ENCODE measurements at regions not wholly inside any gene's neighbourhood (a gene's known extent, or its start where the extent isn't known, plus 50 kb on each side); places are given as distances from the start of the nearest gene placed in this dataset.

DNA sequence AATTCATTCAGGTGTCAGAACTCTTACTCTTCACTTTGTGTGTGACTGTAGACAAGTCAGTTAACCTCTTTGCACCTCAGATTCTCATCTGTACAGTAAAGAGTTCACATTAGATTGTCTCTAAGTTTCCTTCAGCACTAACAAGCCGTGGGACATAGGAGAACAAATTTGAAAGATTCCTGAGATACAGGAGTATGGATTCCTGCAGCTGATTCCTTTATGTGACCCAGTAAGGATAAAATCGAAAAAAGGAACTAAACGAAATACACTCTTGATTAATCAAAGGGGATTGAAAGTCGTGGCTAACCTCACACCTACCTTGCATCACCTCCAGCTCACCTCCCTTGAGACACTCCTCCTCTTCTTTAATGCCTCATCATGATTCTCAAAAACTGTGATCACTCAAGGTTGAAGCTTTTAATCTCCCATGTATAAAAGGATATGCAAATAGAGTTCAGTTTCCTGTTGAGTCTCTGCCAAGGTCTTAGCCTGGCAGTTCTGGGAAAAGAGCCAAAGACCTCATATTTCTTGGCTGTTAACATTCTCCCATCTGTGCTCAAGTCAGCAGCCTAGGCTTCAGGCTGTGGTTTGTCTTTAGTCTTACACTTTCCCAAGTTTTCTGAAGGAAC lies 156.6 kb downstream of the DAD1 start:
- H3K27ac ChIP-seq (ENCODE audit: extremely low read length, insufficient read depth, low read length), result no peak overlapping the region
- ChIA-PET POLR2A (no interaction called here), CTCF (ENCODE audit: low intra/inter-chr PET ratio, low total read pairs) (interaction anchor here (1.2 to 1.4 kb wide), 2 partner anchors 43 to 45 kb away, joined by 3 read pairs; no protein-coding TSS in a partner anchor)
- intact Hi-C loops (cut with micrococcal nuclease; ENCODE audit: unreplicated experiment), result no loop called here
- H3K79me2 ChIP-seq (ENCODE audit: insufficient read depth, low read length), result no peaks in the 10 kb centered on the region
- H3K9me3 ChIP-seq (ENCODE audit: low read length), result no peaks in the 10 kb centered on the region
- TF ChIP-seq, protein P1, sequence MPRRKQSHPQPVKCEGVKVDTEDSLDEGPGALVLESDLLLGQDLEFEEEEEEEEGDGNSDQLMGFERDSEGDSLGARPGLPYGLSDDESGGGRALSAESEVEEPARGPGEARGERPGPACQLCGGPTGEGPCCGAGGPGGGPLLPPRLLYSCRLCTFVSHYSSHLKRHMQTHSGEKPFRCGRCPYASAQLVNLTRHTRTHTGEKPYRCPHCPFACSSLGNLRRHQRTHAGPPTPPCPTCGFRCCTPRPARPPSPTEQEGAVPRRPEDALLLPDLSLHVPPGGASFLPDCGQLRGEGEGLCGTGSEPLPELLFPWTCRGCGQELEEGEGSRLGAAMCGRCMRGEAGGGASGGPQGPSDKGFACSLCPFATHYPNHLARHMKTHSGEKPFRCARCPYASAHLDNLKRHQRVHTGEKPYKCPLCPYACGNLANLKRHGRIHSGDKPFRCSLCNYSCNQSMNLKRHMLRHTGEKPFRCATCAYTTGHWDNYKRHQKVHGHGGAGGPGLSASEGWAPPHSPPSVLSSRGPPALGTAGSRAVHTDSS (CRISPR knock-in tag; conservative IDR thresholded peaks at IDR 0.05), result no peak
- TF ChIP-seq HNRNPL (IDR thresholded peaks at IDR 0.05; ENCODE audit: low read depth, low read length), result no peak
- no peak for TF ChIP-seq ZNF841 (CRISPR knock-in tag; IDR thresholded peaks at IDR 0.05; ENCODE audit: borderline replicate concordance)
- TF ChIP-seq, protein P2, sequence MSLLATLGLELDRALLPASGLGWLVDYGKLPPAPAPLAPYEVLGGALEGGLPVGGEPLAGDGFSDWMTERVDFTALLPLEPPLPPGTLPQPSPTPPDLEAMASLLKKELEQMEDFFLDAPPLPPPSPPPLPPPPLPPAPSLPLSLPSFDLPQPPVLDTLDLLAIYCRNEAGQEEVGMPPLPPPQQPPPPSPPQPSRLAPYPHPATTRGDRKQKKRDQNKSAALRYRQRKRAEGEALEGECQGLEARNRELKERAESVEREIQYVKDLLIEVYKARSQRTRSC (CRISPR knock-in tag; IDR thresholded peaks at IDR 0.05; ENCODE audit: low read depth), result no peak
- TF ChIP-seq ZNF44 (CRISPR knock-in tag; IDR thresholded peaks at IDR 0.05), result no peak
- no peak for TF ChIP-seq HOXA5 (CRISPR knock-in tag; IDR thresholded peaks at IDR 0.05)
- no peak for TF ChIP-seq FOXK1 (CRISPR knock-in tag; IDR thresholded peaks at IDR 0.05; ENCODE audit: borderline replicate concordance, low read depth)
- TF ChIP-seq ESRRA (CRISPR knock-in tag; IDR thresholded peaks at IDR 0.05; ENCODE audit: low read depth), result no peak
- H3K36me3 ChIP-seq (replicated peaks in 1 of 2; ENCODE audit: control insufficient read depth in 1 of 2, insufficient read depth in 2 of 2, low read length in 2 of 2), result no peaks in the 10 kb centered on the region
- no peak for DNase-seq (ENCODE audit: low spot score)
- no peak overlapping the region for H3K9ac ChIP-seq (ENCODE audit: insufficient read depth, low read depth, low read length)
- FAIRE-seq, result no peak
- no TSS peak for BruUV-seq (replicated peaks)
- ATAC-seq, result no peak
- in situ Hi-C loops (cut with HindIII; ENCODE audit: extremely low pct_ligation_motif_present, low pct_unique_long_range_greater_than_20kb), result no loop called here
- under 1% methylated on average over 4 of the region's 4 CpGs for WGBS (ENCODE audit: low lambda C conversion rate)
- no peaks in the 10 kb centered on the region for H4K20me1 ChIP-seq (ENCODE audit: insufficient read depth, low read length)
- no peak overlapping the region for H2AFZ ChIP-seq (ENCODE audit: low read length)
- no peak overlapping the region for H3K4me2 ChIP-seq (ENCODE audit: low read depth, low read length)
- no peaks in the 10 kb centered on the region for H3K27me3 ChIP-seq (ENCODE audit: control insufficient read depth in 1 of 2, insufficient read depth in 2 of 2, low read length in 2 of 2)
- peaks cover 19% of the 10 kb centered on the region for H3K4me1 ChIP-seq (ENCODE audit: insufficient read depth, low read length)
- no peak overlapping the region for H3K4me3 ChIP-seq (replicated peaks in 1 of 3; ENCODE audit: insufficient read depth in 1 of 3, low read depth in 2 of 3, low read length in 3 of 3)

Data from HepG2 (cell line).